KG1 (cell line): ENCODE measurements at regions not wholly inside any gene's neighbourhood (a gene's known extent, or its start where the extent isn't known, plus 50 kb on each side); places are given as distances from the start of the nearest gene placed in this dataset.

ENCODE experiments used
- DNase-seq: peaks from one replicate; lab custom pipeline; 2025; lab: John Stamatoyannopoulos, UW

- DNase-seq: no peak
Measured at GRCh38 chr3:163951397-163951987, 1126.8 kb downstream of the SI start.

GRCh38 chr3:163946785-163947184 lies 1131.5 kb downstream of the SI start:
- DNase-seq: no peak

GRCh38 chr3:163943664-163944063 lies 1134.6 kb downstream of the SI start:
- no peak for DNase-seq

- no peak for DNase-seq
Measured at GRCh38 chr3:163939926-163940325, 1138.4 kb downstream of the SI start.

- no peak for DNase-seq
Measured at GRCh38 chr3:163936543-163936942, 1141.8 kb downstream of the SI start.

GRCh38 chr3:163935411-163935810 lies 1142.9 kb downstream of the SI start:
- DNase-seq: no peak

- DNase-seq: no peak
Measured at GRCh38 chr3:163929069-163929652, 1149.1 kb downstream of the SI start.

- no peak for DNase-seq
Measured at GRCh38 chr3:163927521-163927920, 1150.8 kb downstream of the SI start.

GRCh38 chr3:163924600-163924999 lies 1153.7 kb downstream of the SI start:
- DNase-seq: no peak

- DNase-seq: no peak
Measured at GRCh38 chr3:163919154-163919553, 1159.1 kb downstream of the SI start.

- no peak for DNase-seq
Measured at GRCh38 chr3:163916596-163917560, 1161.4 kb downstream of the SI start.

GRCh38 chr3:163915280-163915679 lies 1163.0 kb downstream of the SI start:
- no peak for DNase-seq

- no peak for DNase-seq
Measured at GRCh38 chr3:163914567-163914966, 1163.7 kb downstream of the SI start.

- DNase-seq: no peak
Measured at GRCh38 chr3:163891771-163892170, 1186.5 kb downstream of the SI start.

GRCh38 chr3:163890661-163891060 lies 1187.6 kb downstream of the SI start:
- no peak for DNase-seq

- DNase-seq: no peak
Measured at GRCh38 chr3:163879172-163879571, 1199.1 kb downstream of the SI start.

GRCh38 chr3:163878396-163878795 lies 1199.9 kb downstream of the SI start:
- DNase-seq: no peak

- DNase-seq: no peak
Measured at GRCh38 chr3:163877805-163878204, 1200.5 kb downstream of the SI start.

- DNase-seq: no peak
Measured at GRCh38 chr3:163863146-163863545, 1215.2 kb downstream of the SI start.

- DNase-seq: no peak
Measured at GRCh38 chr3:163852233-163852632, 1226.1 kb downstream of the SI start.

- DNase-seq: no peak
Measured at GRCh38 chr3:163838769-163839168, 1239.5 kb downstream of the SI start.

- DNase-seq: no peak
Measured at GRCh38 chr3:163832547-163832946, 1245.7 kb downstream of the SI start.

GRCh38 chr3:163821841-163822240 lies 1256.5 kb downstream of the SI start:
- no peak for DNase-seq
